ENCODE measurements at regions not wholly inside any gene's neighbourhood (a gene's known extent, or its start where the extent isn't known, plus 50 kb on each side); places are given as distances from the start of the nearest gene placed in this dataset.

DNA sequence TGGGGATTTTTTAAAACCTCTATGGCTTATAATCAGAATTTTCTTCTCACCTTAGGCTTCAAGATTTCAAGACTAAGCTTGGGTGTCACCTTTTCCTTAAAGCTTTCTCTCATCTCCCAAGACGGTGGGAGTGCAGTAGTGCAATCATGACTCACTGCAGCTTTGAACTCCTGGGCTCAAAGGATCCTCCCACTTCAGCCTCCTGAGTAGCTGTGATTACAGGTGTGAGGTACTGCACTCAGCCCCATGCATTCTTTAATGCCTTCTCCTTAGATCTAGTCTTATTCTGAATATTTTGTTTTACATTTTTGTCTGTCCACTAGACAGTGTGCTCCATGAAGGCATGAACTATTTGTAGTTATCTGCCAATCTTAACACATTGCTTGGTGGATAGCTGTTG lies 55.7 kb upstream of the FAT3 start:
- ChIA-PET CTCF (no interaction called here), POLR2A (no interaction called here)
- Histone ChIP-seq H4K20me1 (replicated peaks; ENCODE audit: control insufficient read depth, extremely low read depth, insufficient read depth, low read length) (no peaks in the 10 kb centered on the region), H3K9ac (replicated peaks; ENCODE audit: extremely low read depth, insufficient read depth, low read length) (no peak overlapping the region), H2AFZ (ENCODE audit: low read depth, low read length) (no peak overlapping the region), H3K4me3 (replicated peaks in 1 of 3; ENCODE audit: insufficient read depth in 1 of 3, low read depth in 1 of 3, low read length in 3 of 3) (no peak overlapping the region), H3K27ac (ENCODE audit: insufficient read depth, low read depth, low read length) (no peak overlapping the region), H3K4me1 (ENCODE audit: control insufficient read depth, extremely low read depth, insufficient read depth, low read length) (no peaks in the 10 kb centered on the region), H3K79me2 (ENCODE audit: control insufficient read depth, insufficient read depth, low read length) (no peaks in the 10 kb centered on the region), H3K36me3 (ENCODE audit: control insufficient read depth in 2 of 2, extremely low read depth in 1 of 2, insufficient read depth in 2 of 2, low read length in 2 of 2) (no peaks in the 10 kb centered on the region), H3K9me1 (replicated peaks; ENCODE audit: control insufficient read depth, extremely low read depth, insufficient read depth, low read length) (no peaks in the 10 kb centered on the region), H3K9me3 (replicated peaks; ENCODE audit: control insufficient read depth, insufficient read depth, low read length) (no peaks in the 10 kb centered on the region), H3K4me2 (ENCODE audit: insufficient read depth, low read length) (no peak overlapping the region), H3K27me3 (ENCODE audit: control insufficient read depth in 2 of 2, insufficient read depth in 2 of 2, low read length in 2 of 2) (no peaks in the 10 kb centered on the region)
- BruUV-seq (replicated peaks): no TSS peak
- intact Hi-C loops (cut with micrococcal nuclease): no loop called here
- DNase-seq (ENCODE audit: low read depth, low spot score) (no peak), FAIRE-seq (no peak)
- dilution Hi-C loops (cut with MboI; ENCODE audit: extremely low pct_ligation_motif_present, low sequenced_read_pairs): no loop called here
- TF ChIP-seq FOS (IDR thresholded peaks at IDR 0.05; ENCODE audit: borderline replicate concordance, insufficient read depth, low read length) (no peak), JUN (IDR thresholded peaks at IDR 0.05; ENCODE audit: borderline replicate concordance, insufficient read depth, insufficient read length, low read depth) (no peak), MYC (IDR thresholded peaks at IDR 0.05; ENCODE audit: low read depth, low read length) (no peak), GATA2 (IDR thresholded peaks at IDR 0.05; ENCODE audit: insufficient read depth, insufficient read length, low read depth, low read length) (no peak), POLR2A (IDR thresholded peaks at IDR 0.05; ENCODE audit: low read depth, low read length) (no peak), EZH2 (IDR thresholded peaks at IDR 0.05; ENCODE audit: borderline replicate concordance, low read depth, low read length, severe bottlenecking) (no peak), POLR2AphosphoS5 (IDR thresholded peaks at IDR 0.05; ENCODE audit: insufficient read depth, low read depth, low read length) (no peak)
- TF ChIP-seq, protein P1, sequence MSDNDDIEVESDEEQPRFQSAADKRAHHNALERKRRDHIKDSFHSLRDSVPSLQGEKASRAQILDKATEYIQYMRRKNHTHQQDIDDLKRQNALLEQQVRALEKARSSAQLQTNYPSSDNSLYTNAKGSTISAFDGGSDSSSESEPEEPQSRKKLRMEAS (IDR thresholded peaks at IDR 0.05; ENCODE audit: insufficient read depth, insufficient read length): no peak
- TF ChIP-seq, protein P2, sequence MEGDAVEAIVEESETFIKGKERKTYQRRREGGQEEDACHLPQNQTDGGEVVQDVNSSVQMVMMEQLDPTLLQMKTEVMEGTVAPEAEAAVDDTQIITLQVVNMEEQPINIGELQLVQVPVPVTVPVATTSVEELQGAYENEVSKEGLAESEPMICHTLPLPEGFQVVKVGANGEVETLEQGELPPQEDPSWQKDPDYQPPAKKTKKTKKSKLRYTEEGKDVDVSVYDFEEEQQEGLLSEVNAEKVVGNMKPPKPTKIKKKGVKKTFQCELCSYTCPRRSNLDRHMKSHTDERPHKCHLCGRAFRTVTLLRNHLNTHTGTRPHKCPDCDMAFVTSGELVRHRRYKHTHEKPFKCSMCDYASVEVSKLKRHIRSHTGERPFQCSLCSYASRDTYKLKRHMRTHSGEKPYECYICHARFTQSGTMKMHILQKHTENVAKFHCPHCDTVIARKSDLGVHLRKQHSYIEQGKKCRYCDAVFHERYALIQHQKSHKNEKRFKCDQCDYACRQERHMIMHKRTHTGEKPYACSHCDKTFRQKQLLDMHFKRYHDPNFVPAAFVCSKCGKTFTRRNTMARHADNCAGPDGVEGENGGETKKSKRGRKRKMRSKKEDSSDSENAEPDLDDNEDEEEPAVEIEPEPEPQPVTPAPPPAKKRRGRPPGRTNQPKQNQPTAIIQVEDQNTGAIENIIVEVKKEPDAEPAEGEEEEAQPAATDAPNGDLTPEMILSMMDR (IDR thresholded peaks at IDR 0.05; ENCODE audit: extremely low read depth in 1 of 2, insufficient read depth in 1 of 2, low read depth in 1 of 2, low read length in 2 of 2): no peak

Data from endothelial cell of umbilical vein (primary cell).